HFFc6 (cell line): ENCODE measurements at regions not wholly inside any gene's neighbourhood (a gene's known extent, or its start where the extent isn't known, plus 50 kb on each side); places are given as distances from the start of the nearest gene placed in this dataset.

Experiments
- DNase-seq: peaks from one replicate; pipeline ENCODE4 v3.0.0-alpha.2; 2018
- H3K27ac Mint-ChIP-seq: 2 replicates; pipeline ENCODE4 v1.8.0; 2020; ENCODE audit warnings: mild to moderate bottlenecking, mixed read lengths
- H3K27me3 Mint-ChIP-seq: 2 replicates; pipeline ENCODE4 v1.8.0; 2021; ENCODE audit warnings: mild to moderate bottlenecking, moderate library complexity, mixed read lengths; ENCODE audit not compliant: insufficient read depth
- H3K36me3 Mint-ChIP-seq: 2 replicates; pipeline ENCODE4 v1.8.0; 2021; ENCODE audit warnings: low read depth, mixed read lengths
- H3K4me1 Mint-ChIP-seq: 2 replicates; pipeline ENCODE4 v1.8.0; 2020; ENCODE audit warnings: low read depth, mixed read lengths
- H3K4me3 Mint-ChIP-seq: 2 replicates; pipeline ENCODE4 v1.8.0; 2020; ENCODE audit warnings: mild to moderate bottlenecking, moderate library complexity, mixed read lengths
- H3K9me3 Mint-ChIP-seq: 2 replicates; pipeline ENCODE4 v1.8.0; 2020; ENCODE audit warnings: mild to moderate bottlenecking, mixed read lengths
- CTCF ChIP-seq: fragments of 200-600 bp; sonication (generic); IDR thresholded peaks from 2 replicates; pipeline ENCODE4 v1.5.0; 2021; ENCODE audit warnings: antibody characterized with exemption, mild to moderate bottlenecking

- Mint-ChIP-seq H3K4me1 (no peaks in the 10 kb centered on the region), H3K27ac (no peak overlapping the region), H3K27me3 (no peaks in the 10 kb centered on the region; the same call in 1 of the 2 replicates), H3K9me3 (peaks cover 50% of the 10 kb centered on the region), H3K36me3 (0 out of 2 replicates have a peak, but pooled peaks cover 5% of the 10 kb centered on the region), H3K4me3 (no peak overlapping the region)
- no peak for DNase-seq
- no peak for TF ChIP-seq CTCF
Observed at GRCh38 chr1:34341896-34342295, 165.2 kb downstream of the C1orf94 start.

- no peak for DNase-seq
- H3K36me3 Mint-ChIP-seq: 0 out of 2 replicates have a peak, but pooled peaks cover 5% of the 10 kb centered on the region
- no peaks in the 10 kb centered on the region; the same call in 1 of the 2 replicates for H3K27me3 Mint-ChIP-seq
- TF ChIP-seq CTCF: no peak
- H3K4me1 Mint-ChIP-seq: no peaks in the 10 kb centered on the region
- H3K4me3 Mint-ChIP-seq: no peak overlapping the region
- peaks cover 46% of the 10 kb centered on the region for H3K9me3 Mint-ChIP-seq
- no peak overlapping the region for H3K27ac Mint-ChIP-seq
Observed at GRCh38 chr1:34342334-34342733, 165.6 kb downstream of the C1orf94 start.

- Mint-ChIP-seq H3K9me3 (peaks cover 38% of the 10 kb centered on the region), H3K4me1 (no peaks in the 10 kb centered on the region), H3K27me3 (no peaks in the 10 kb centered on the region), H3K36me3 (0 out of 2 replicates have a peak, but pooled peaks cover under 1% of the 10 kb centered on the region), H3K4me3 (no peak overlapping the region), H3K27ac (no peak overlapping the region)
- DNase-seq: no peak
- TF ChIP-seq CTCF: no peak
Observed at GRCh38 chr1:34346128-34346527, 169.4 kb downstream of the C1orf94 start.

GRCh38 chr1:34353409-34353808 is 176.7 kb downstream of the C1orf94 start:
- H3K9me3 Mint-ChIP-seq: peaks cover 75% of the 10 kb centered on the region
- no peak for DNase-seq
- no peaks in the 10 kb centered on the region for H3K36me3 Mint-ChIP-seq
- no peaks in the 10 kb centered on the region for H3K4me1 Mint-ChIP-seq
- TF ChIP-seq CTCF: no peak
- H3K4me3 Mint-ChIP-seq: no peak overlapping the region
- H3K27ac Mint-ChIP-seq: no peak overlapping the region
- no peaks in the 10 kb centered on the region; the same call in 1 of the 2 replicates for H3K27me3 Mint-ChIP-seq

- H3K27me3 Mint-ChIP-seq: no peaks in the 10 kb centered on the region; the same call in 1 of the 2 replicates
- H3K4me1 Mint-ChIP-seq: no peaks in the 10 kb centered on the region
- peaks cover 75% of the 10 kb centered on the region for H3K9me3 Mint-ChIP-seq
- TF ChIP-seq CTCF: no peak
- H3K36me3 Mint-ChIP-seq: no peaks in the 10 kb centered on the region
- H3K4me3 Mint-ChIP-seq: no peak overlapping the region
- no peak overlapping the region for H3K27ac Mint-ChIP-seq
- DNase-seq: no peak
Observed at GRCh38 chr1:34354367-34354766, 177.7 kb downstream of the C1orf94 start.

- Mint-ChIP-seq H3K27ac (no peak overlapping the region), H3K36me3 (no peaks in the 10 kb centered on the region), H3K4me1 (no peaks in the 10 kb centered on the region), H3K9me3 (peaks cover 70% of the 10 kb centered on the region), H3K27me3 (no peaks in the 10 kb centered on the region; the same call in 1 of the 2 replicates), H3K4me3 (no peak overlapping the region)
- TF ChIP-seq CTCF: no peak
- no peak for DNase-seq
Observed at GRCh38 chr1:34356853-34357252, 180.1 kb downstream of the C1orf94 start.
